IPS DF 4.7 (cell line): ENCODE measurements at regions not wholly inside any gene's neighbourhood (a gene's known extent, or its start where the extent isn't known, plus 50 kb on each side); places are given as distances from the start of the nearest gene placed in this dataset.

Source experiments
- DNase-seq: peaks from one replicate; pipeline ENCODE4 v3.0.0-alpha.2; 2013; ENCODE audit warnings: low spot score; ENCODE audit errors: extremely low read depth

- no peak for DNase-seq
Observed at GRCh38 chr18:69216321-69216720, 184.4 kb upstream of the DOK6 start.

- no peak for DNase-seq
Observed at GRCh38 chr18:69217196-69218000, 183.3 kb upstream of the DOK6 start.

DNA sequence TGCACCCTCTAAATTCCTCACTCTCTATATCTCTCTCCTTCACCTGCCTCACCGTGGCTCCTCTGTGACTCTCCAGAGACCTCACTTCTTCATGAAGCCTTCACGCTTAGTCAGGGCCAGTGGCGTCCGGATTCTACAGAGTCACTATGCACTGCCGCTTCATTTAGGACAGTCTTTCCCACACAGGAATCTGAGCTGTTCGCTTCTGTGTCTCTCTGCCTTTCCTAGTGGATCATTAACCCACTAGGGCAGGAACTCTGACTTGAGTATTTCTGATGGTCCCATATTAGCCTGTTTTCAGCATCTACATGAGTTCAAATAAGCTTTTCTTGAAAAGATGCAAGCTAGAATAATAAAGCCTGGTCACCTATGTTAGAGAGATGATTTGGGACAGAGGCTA lies 180.2 kb upstream of the DOK6 start:
- no peak for DNase-seq

- DNase-seq: no peak
Observed at GRCh38 chr18:69222089-69222488, 178.6 kb upstream of the DOK6 start.

GRCh38 chr18:69226971-69227370 lies 173.7 kb upstream of the DOK6 start:
- DNase-seq: no peak

DNA sequence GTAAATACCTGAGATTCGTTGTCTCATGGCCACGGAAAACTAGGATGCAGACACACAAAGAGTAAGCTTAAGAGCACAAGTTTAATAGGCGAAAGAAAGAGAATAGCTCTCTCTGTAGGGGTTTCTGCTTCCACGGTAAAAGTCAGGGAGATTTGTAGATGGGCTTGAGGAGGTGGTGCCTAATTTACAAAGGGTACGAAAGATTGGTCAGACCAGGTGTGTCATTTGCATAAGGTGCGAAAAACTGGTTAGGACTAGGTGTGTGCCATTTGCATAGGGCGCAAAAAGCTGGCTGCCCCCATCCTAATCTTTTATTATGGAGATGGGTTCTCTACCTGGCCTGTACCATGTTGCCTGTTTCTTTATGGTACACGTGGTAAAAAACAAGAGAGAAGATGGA lies 170.5 kb upstream of the DOK6 start:
- DNase-seq: peak; percentile 19

DNA sequence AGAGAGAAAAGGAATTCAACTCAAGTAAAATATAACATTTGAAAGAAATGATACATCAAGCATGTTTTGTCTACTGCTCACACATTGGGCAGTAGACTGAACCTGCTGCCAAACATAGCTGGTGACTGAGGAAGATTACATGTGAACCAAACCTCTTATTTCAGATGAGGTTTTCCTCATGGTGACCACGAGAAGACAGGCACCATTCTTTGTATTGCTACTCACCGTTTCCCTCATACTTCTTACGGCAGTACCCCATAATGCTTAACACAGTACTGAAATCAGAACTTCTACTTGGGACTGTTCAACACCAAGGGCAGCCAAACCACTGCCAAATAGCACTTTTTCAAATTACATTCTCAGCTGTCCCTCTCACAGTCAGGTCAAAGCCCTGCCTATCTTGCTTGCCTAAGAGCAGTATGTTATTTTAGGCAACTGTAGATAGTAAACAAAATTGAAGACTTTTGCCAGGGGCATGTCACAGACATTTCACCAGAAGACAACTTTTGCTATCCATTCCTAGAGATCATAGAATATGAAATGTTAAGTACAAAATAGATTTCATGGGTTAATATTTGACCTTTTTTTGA lies 167.1 kb upstream of the DOK6 start:
- no peak for DNase-seq

- no peak for DNase-seq
Observed at GRCh38 chr18:69239849-69240674, 160.6 kb upstream of the DOK6 start.

- no peak for DNase-seq
Observed at GRCh38 chr18:69246027-69246426, 154.7 kb upstream of the DOK6 start.

GRCh38 chr18:69250305-69251151 lies 150.2 kb upstream of the DOK6 start:
- no peak for DNase-seq

- DNase-seq: no peak
Observed at GRCh38 chr18:69257861-69258458, 142.7 kb upstream of the DOK6 start.

GRCh38 chr18:69259282-69259681 lies 141.4 kb upstream of the DOK6 start:
- no peak for DNase-seq

- no peak for DNase-seq
Observed at GRCh38 chr18:69261406-69261805, 139.3 kb upstream of the DOK6 start.

DNA sequence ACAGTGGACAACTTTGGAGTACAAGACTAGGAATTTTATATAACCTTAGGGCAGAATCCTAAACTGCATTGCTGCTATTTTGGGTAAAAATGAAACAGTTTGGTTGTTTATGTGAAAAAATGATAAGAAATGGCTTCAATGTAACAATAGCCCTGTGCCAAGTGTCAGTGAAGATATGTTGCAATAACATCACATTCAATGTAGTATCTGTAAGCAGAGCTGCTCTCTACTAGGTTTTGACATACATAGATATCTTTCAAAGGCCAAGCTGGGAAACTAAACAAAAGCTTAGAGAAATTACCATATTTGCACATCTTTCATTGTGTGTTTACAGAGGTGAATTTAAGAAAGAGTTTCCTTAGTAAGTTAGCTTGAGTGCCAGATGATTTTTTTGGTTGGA lies 135.0 kb upstream of the DOK6 start:
- no peak for DNase-seq

GRCh38 chr18:69267895-69268294 lies 132.8 kb upstream of the DOK6 start:
- no peak for DNase-seq

DNA sequence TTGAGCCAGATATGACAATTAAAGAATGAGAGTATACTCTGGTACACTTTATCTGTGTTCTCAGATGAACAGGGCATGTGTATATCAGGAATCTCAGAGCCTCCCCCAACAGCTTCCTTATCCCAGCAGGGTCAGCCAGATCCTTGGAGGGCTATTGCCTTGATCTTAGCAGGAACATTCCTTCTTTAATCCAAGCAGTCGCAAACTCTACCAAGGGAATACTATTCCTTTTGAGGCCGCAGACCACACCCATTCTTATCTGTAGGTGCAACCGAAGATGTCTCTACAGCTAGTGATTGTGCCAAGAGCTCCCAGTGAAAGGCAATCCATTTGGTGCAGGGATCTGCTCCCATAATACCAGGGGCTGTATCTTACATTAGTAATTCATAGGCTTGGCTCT lies 118.3 kb upstream of the DOK6 start:
- no peak for DNase-seq

- DNase-seq: no peak
Observed at GRCh38 chr18:69291044-69291443, 109.6 kb upstream of the DOK6 start.

- DNase-seq: no peak
Observed at GRCh38 chr18:69291755-69292154, 108.9 kb upstream of the DOK6 start.

DNA sequence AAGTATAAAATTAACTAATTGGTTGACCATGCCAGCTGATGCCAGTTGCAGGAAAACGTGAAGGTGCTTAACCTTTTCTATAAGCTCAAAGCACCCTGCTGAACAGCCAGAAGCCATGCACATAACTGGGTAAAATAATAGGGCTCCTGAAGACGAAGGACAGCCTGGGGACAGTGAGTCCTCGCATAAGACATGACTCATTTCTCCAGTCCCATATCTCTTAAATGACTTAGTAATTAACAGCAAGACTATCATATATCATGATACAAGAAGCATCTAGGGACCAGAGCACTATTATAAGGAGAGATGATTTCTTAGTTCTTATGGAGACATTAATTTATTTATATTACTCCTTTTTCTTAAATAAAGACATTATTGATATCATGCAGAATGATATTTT lies 100.5 kb upstream of the DOK6 start:
- DNase-seq: no peak

- DNase-seq: no peak
Observed at GRCh38 chr18:69308619-69309018, 92.1 kb upstream of the DOK6 start.

GRCh38 chr18:69326094-69326493 lies 74.6 kb upstream of the DOK6 start:
- no peak for DNase-seq
